ENCODE measurements at regions not wholly inside any gene's neighbourhood (a gene's known extent, or its start where the extent isn't known, plus 50 kb on each side); places are given as distances from the start of the nearest gene placed in this dataset.

DNA sequence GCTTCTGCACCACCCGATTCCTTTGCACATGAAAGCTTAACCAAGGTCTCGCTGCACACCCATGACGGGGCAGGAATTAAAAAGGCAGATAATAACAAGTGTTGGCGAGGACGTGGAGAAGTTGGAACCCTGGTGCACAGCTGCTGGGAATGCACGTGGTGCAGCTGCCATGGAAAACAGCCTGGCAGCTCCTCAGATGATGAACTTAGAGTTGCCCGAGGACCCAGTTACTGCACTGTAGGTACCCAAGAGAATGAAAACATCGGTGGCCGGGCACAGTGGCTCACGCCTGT is 211.6 kb upstream of the CIBAR2 start:
- no peak overlapping the region for H3K27ac ChIP-seq (ENCODE audit: low read depth, low read length)
- H3K27me3 ChIP-seq (ENCODE audit: control insufficient read depth in 1 of 2, insufficient read depth in 2 of 2, low read length in 2 of 2) = no peaks in the 10 kb centered on the region
- H3K4me1 ChIP-seq (ENCODE audit: control insufficient read depth in 1 of 2, insufficient read depth in 2 of 2, low read length in 2 of 2) = peaks cover 10 to 26% of the 10 kb centered on the region in 2 donors
- H3K36me3 ChIP-seq (ENCODE audit: control insufficient read depth in 1 of 2, insufficient read depth in 2 of 2, low read length in 2 of 2) = no peaks in the 10 kb centered on the region
- no peak overlapping the region for H3K9ac ChIP-seq (ENCODE audit: low read depth in 1 of 2, low read length in 2 of 2)
- H3K4me3 ChIP-seq (ENCODE audit: low read depth in 1 of 2, low read length in 2 of 2) = no peak overlapping the region
- H3K9me3 ChIP-seq (ENCODE audit: control insufficient read depth in 1 of 2, low read length in 2 of 2) = no peaks in the 10 kb centered on the region

DNA sequence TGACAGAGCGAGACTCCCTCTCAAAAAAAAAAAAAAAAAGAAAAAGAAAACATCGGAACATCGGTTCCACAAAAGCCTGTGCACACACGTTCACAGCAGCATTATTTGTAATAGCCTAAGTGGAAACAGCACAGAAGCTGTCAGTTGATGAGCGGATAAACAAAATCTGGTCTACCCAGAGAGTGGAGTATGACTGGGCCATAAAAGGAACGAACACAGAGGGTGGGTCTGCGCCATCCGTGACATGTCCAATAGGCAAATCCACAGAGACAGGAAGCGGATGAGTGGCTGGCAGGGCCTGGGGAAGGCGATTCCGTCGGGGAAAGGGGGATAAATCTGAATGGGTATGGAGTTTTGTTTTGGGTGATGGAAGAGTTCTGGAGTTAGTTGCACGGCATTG is 212.2 kb upstream of the CIBAR2 start:
- H3K4me3 ChIP-seq (ENCODE audit: low read depth in 1 of 2, low read length in 2 of 2) = no peak overlapping the region
- H3K9ac ChIP-seq (ENCODE audit: low read depth in 1 of 2, low read length in 2 of 2) = no peak overlapping the region
- H3K4me1 ChIP-seq (ENCODE audit: control insufficient read depth in 1 of 2, insufficient read depth in 2 of 2, low read length in 2 of 2) = peaks cover 16 to 31% of the 10 kb centered on the region in 2 donors
- no peaks in the 10 kb centered on the region for H3K9me3 ChIP-seq (ENCODE audit: control insufficient read depth in 1 of 2, low read length in 2 of 2)
- H3K27ac ChIP-seq (ENCODE audit: low read depth, low read length) = no peak overlapping the region
- no peaks in the 10 kb centered on the region for H3K36me3 ChIP-seq (ENCODE audit: control insufficient read depth in 1 of 2, insufficient read depth in 2 of 2, low read length in 2 of 2)
- H3K27me3 ChIP-seq (ENCODE audit: control insufficient read depth in 1 of 2, insufficient read depth in 2 of 2, low read length in 2 of 2) = no peaks in the 10 kb centered on the region

DNA sequence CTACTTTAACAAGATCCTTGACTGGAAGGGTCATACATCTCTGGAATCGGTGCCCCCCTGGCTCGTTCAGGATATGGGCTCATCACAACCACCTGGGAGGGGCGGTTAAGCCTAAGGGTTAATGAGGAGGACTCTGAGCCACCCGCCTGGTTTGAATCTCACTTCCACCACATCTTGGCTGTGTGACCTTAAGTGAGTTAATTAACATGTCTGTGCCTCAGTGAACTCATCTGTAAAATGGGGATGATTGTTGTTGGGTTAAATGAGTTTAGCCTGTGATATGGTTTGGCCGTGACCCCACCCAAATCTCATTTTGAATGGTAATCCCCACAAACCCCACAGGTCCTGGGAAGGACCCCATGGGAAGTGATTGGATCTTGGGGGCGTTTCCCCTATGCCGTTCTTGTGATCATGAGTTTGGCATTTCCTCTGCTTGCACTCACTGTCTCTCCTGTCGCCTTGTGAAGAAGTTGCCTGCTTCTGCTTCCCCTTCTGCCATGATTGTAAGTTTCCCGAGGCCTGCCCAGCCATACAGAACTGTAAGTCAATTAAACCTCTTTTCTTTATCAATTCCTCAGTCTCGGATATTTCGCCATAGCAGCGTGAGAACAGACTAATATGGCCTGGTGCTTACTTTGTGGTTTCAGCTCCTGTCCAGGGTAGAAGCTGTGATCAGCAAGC is 214.0 kb upstream of the CIBAR2 start:
- Histone ChIP-seq H3K4me1 (ENCODE audit: control insufficient read depth in 1 of 2, insufficient read depth in 2 of 2, low read length in 2 of 2) (peaks cover 23 to 42% of the 10 kb centered on the region in 2 donors), H3K27ac (ENCODE audit: low read depth, low read length) (no peak overlapping the region)

DNA sequence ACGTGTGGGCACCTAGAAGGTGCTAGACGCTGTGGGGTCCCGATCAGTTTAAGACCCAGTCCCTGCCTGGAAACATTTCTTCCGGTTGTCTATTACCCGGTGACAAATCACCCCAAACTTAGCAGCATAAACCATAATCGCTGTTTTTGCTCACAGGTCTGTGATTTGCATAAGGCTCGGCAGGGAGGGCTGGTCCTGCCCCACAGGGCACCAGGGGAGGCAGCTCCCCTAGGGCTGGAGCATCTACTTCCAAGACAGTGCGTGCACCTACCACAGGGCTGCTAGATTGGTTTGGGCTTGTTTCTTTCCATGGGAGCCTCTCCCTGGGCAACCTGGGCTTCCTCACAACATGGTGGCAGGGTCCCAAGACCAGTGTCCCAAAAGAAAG is 214.5 kb upstream of the CIBAR2 start:
- no peaks in the 10 kb centered on the region for H3K9me3 ChIP-seq (ENCODE audit: control insufficient read depth in 1 of 2, low read length in 2 of 2)
- H3K4me3 ChIP-seq (ENCODE audit: low read depth in 1 of 2, low read length in 2 of 2) = no peak overlapping the region
- H3K27ac ChIP-seq (ENCODE audit: low read depth, low read length) = no peak overlapping the region
- H3K36me3 ChIP-seq (ENCODE audit: control insufficient read depth in 1 of 2, insufficient read depth in 2 of 2, low read length in 2 of 2) = no peaks in the 10 kb centered on the region
- H3K4me1 ChIP-seq (ENCODE audit: control insufficient read depth in 1 of 2, insufficient read depth in 2 of 2, low read length in 2 of 2) = peaks cover 21 to 40% of the 10 kb centered on the region in 2 donors
- no peaks in the 10 kb centered on the region for H3K27me3 ChIP-seq (ENCODE audit: control insufficient read depth in 1 of 2, insufficient read depth in 2 of 2, low read length in 2 of 2)
- H3K9ac ChIP-seq (ENCODE audit: low read depth in 1 of 2, low read length in 2 of 2) = no peak overlapping the region

More for the DNA sequence above, 214.0 kb upstream of the CIBAR2 start:
- no peaks in the 10 kb centered on the region for H3K36me3 ChIP-seq (ENCODE audit: control insufficient read depth in 1 of 2, insufficient read depth in 2 of 2, low read length in 2 of 2)
- no peak overlapping the region for H3K9ac ChIP-seq (ENCODE audit: low read depth in 1 of 2, low read length in 2 of 2)
- H3K27me3 ChIP-seq (ENCODE audit: control insufficient read depth in 1 of 2, insufficient read depth in 2 of 2, low read length in 2 of 2) = no peaks in the 10 kb centered on the region
- H3K4me3 ChIP-seq (ENCODE audit: low read depth in 1 of 2, low read length in 2 of 2) = no peak overlapping the region
- no peaks in the 10 kb centered on the region for H3K9me3 ChIP-seq (ENCODE audit: control insufficient read depth in 1 of 2, low read length in 2 of 2)

DNA sequence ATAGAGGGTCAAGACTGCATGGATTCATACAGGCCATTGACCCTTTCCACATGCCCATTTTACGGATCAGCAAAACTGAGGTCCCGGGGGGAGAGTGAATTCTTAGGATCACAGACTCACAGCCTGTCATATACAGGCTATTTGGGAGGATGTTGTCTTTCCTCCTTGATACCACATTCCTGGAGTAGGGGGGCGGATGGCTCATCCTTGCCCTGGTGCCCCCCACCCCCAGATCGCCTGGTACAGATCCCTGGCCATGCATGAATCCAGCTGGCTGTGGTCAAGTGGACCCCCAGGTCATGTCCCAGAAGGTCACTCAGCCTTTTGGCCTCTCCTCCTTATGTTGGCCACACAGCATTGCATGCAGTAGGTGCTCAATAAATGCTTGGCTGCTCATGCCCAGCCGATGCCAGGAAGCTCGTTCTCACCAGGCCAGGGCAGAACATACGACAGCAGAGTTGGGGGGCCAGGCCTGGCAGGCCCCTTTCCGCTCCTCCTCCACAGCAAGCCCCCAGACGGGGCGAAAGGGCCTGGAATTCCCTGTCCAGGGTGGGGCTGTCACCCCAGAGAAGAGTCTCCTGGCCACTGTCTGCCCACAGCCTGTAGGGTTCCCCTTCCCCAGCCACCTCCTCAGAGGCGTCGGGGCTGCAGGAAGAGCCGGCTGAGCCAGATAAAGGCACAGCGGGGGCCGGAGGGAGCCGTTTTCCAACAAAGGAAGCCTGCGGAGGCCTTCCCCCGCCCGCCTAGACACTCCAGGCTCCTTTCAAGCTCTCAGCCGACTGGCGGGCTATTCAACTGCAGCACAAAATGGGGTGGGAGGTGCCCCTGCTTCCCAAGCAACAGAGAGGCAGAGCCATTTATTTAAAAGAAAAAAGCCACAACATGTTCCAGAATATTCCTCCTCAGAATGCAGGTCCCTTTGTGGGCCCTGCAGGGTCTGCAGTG is 215.7 kb upstream of the CIBAR2 start:
- Histone ChIP-seq H3K4me1 (ENCODE audit: control insufficient read depth in 1 of 2, insufficient read depth in 2 of 2, low read length in 2 of 2) (peaks cover 19 to 38% of the 10 kb centered on the region in 2 donors), H3K36me3 (ENCODE audit: control insufficient read depth in 1 of 2, insufficient read depth in 2 of 2, low read length in 2 of 2) (no peaks in the 10 kb centered on the region), H3K9me3 (ENCODE audit: control insufficient read depth in 1 of 2, low read length in 2 of 2) (no peaks in the 10 kb centered on the region), H3K4me3 (ENCODE audit: low read depth in 1 of 2, low read length in 2 of 2) (no peak overlapping the region), H3K27ac (ENCODE audit: low read depth, low read length) (no peak overlapping the region), H3K9ac (ENCODE audit: low read depth in 1 of 2, low read length in 2 of 2) (no peak overlapping the region), H3K27me3 (ENCODE audit: control insufficient read depth in 1 of 2, insufficient read depth in 2 of 2, low read length in 2 of 2) (no peaks in the 10 kb centered on the region)

DNA sequence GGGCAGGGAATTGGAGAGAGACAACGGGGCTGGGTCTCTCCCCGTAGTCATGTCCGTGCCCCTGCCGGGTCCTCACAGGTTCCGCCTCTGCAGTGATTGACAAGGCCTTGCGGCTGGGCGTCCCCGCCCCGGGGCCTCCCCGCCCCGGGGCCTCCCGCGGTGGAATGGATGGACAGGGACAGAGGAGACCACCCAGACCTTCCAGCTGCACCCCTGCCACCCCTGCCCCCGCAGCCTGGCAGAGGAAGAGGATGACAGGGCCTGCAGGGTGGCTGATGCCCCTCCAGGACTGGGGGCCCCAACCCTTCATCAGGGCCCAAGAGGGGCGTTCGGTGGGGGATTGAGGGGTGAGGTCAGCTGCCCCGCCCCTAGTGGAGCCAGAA is 216.4 kb upstream of the CIBAR2 start:
- Histone ChIP-seq H3K36me3 (ENCODE audit: control insufficient read depth in 1 of 2, insufficient read depth in 2 of 2, low read length in 2 of 2) (no peaks in the 10 kb centered on the region), H3K9ac (ENCODE audit: low read depth in 1 of 2, low read length in 2 of 2) (no peak overlapping the region), H3K9me3 (ENCODE audit: control insufficient read depth in 1 of 2, low read length in 2 of 2) (no peaks in the 10 kb centered on the region), H3K27me3 (ENCODE audit: control insufficient read depth in 1 of 2, insufficient read depth in 2 of 2, low read length in 2 of 2) (no peaks in the 10 kb centered on the region), H3K27ac (ENCODE audit: low read depth, low read length) (no peak overlapping the region), H3K4me1 (ENCODE audit: control insufficient read depth in 1 of 2, insufficient read depth in 2 of 2, low read length in 2 of 2) (peaks cover 20 to 40% of the 10 kb centered on the region in 2 donors), H3K4me3 (ENCODE audit: low read depth in 1 of 2, low read length in 2 of 2) (no peak overlapping the region)

DNA sequence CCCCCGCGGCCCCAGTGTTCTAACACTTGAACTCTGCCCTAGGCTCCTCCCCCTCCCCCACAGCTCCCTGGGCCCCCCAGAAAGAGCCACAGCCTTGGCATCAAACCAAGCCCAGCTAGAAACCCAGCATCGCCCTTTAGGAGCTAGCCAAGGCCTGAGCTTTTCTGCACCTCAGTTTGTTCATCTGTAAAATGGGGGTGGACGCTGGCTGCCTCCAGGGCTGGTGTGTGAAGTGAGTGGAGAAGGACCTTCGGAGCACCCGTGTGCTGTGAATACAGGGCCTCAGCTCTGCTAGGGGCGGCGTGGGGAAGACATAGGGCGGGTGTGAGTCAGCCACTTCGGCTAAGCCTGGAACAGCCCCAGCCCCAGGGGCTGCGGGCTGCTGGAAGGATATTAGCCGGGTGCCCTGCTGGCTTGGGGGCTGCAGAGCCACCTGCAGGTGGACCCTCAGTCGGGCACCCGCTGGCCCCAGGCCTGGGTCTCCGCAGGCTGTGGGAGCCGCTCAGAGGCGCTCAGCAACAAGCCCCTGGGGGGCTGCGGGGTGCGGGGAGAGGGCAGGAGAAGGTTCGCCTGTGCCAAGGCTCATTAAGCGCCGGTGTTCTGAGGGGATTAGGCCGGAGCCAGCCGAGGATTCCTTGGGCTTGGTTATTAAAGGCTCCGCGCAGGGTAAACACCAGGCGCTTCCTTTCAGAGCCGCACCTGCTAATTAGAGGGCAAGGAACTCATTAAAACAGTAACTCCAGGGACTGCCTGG is 217.0 kb upstream of the CIBAR2 start:
- Histone ChIP-seq H3K36me3 (ENCODE audit: control insufficient read depth in 1 of 2, insufficient read depth in 2 of 2, low read length in 2 of 2) (no peaks in the 10 kb centered on the region), H3K27me3 (ENCODE audit: control insufficient read depth in 1 of 2, insufficient read depth in 2 of 2, low read length in 2 of 2) (no peaks in the 10 kb centered on the region), H3K27ac (ENCODE audit: low read depth, low read length) (no peak overlapping the region), H3K9me3 (ENCODE audit: control insufficient read depth in 1 of 2, low read length in 2 of 2) (no peaks in the 10 kb centered on the region), H3K4me1 (ENCODE audit: control insufficient read depth in 1 of 2, insufficient read depth in 2 of 2, low read length in 2 of 2) (peaks cover 26 to 45% of the 10 kb centered on the region in 2 donors), H3K9ac (ENCODE audit: low read depth in 1 of 2, low read length in 2 of 2) (peak overlapping the region in 1 of 2 donors; percentile 10), H3K4me3 (ENCODE audit: low read depth in 1 of 2, low read length in 2 of 2) (no peak overlapping the region)

DNA sequence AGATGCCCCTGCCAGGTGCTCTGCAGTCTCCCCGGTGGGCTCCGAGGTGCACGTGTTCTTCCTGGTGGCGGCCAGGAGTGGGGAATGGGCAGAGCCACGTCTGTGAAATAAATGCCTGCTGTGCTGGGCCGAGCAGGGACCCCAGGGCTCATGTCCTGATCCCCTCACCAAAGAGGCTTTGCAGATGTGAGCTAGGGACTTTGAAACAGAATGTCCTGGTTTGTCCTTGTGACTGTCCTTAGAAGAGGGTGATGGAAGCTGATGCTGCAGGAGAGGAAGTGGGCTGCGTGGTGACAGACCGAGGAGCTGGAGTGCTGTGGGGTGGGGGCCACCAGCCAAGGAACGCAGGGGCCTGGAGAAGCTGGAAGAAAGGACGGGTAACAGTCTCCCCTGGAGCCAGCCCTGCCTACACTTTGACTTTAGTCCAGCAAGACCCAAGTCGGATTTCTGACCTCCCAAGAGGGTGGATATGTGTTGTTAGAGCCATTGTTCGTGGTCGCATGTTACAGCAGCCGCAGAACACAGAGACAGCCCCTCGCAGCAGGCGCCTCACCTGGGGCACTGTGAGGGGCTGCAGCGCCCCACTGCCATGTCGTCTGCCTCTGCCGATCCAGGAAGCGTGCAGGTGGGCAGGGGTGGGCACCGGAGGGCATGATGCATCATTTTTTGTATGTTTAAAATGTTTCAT is 217.9 kb upstream of the CIBAR2 start:
- Histone ChIP-seq H3K27ac (ENCODE audit: low read depth, low read length) (no peak overlapping the region), H3K9me3 (ENCODE audit: control insufficient read depth in 1 of 2, low read length in 2 of 2) (no peaks in the 10 kb centered on the region), H3K4me1 (ENCODE audit: control insufficient read depth in 1 of 2, insufficient read depth in 2 of 2, low read length in 2 of 2) (peaks cover 30 to 53% of the 10 kb centered on the region in 2 donors), H3K36me3 (ENCODE audit: control insufficient read depth in 1 of 2, insufficient read depth in 2 of 2, low read length in 2 of 2) (no peaks in the 10 kb centered on the region), H3K4me3 (ENCODE audit: low read depth in 1 of 2, low read length in 2 of 2) (no peak overlapping the region), H3K27me3 (ENCODE audit: control insufficient read depth in 1 of 2, insufficient read depth in 2 of 2, low read length in 2 of 2) (no peaks in the 10 kb centered on the region), H3K9ac (ENCODE audit: low read depth in 1 of 2, low read length in 2 of 2) (no peak overlapping the region)

DNA sequence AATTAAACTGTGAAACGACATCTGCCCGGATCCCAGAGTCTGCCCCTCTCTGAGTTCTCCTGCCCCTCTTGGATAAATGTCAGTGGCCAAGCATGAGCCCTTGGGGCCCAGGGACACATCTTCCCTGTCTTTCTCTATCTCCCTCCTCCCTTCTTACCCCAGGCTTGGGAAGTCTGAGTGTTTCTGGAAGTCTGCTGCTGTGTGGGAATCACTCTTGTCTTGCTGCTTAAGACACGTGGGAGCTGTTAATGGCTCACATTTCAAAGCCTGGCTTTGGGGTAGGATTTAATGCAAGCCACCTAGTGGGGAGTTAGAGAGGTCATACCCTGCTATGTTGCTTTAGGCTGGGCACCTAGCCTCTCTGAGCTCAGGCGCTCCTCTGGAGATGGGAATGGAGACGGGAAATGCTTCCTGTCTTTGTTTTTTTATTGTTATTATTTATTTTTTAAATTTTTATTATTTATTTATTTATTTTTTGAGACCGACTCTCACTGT is 218.5 kb upstream of the CIBAR2 start:
- H3K9ac ChIP-seq (ENCODE audit: low read depth in 1 of 2, low read length in 2 of 2) = no peak overlapping the region
- peaks cover 33 to 59% of the 10 kb centered on the region in 2 donors for H3K4me1 ChIP-seq (ENCODE audit: control insufficient read depth in 1 of 2, insufficient read depth in 2 of 2, low read length in 2 of 2)
- H3K27me3 ChIP-seq (ENCODE audit: control insufficient read depth in 1 of 2, insufficient read depth in 2 of 2, low read length in 2 of 2) = no peaks in the 10 kb centered on the region
- H3K4me3 ChIP-seq (ENCODE audit: low read depth in 1 of 2, low read length in 2 of 2) = no peak overlapping the region
- no peak overlapping the region for H3K27ac ChIP-seq (ENCODE audit: low read depth, low read length)
- no peaks in the 10 kb centered on the region for H3K9me3 ChIP-seq (ENCODE audit: control insufficient read depth in 1 of 2, low read length in 2 of 2)
- H3K36me3 ChIP-seq (ENCODE audit: control insufficient read depth in 1 of 2, insufficient read depth in 2 of 2, low read length in 2 of 2) = no peaks in the 10 kb centered on the region

Data from duodenal mucosa (tissue), 2 donors.